ENCODE measurements at regions not wholly inside any gene's neighbourhood (a gene's known extent, or its start where the extent isn't known, plus 50 kb on each side); places are given as distances from the start of the nearest gene placed in this dataset.

DNA sequence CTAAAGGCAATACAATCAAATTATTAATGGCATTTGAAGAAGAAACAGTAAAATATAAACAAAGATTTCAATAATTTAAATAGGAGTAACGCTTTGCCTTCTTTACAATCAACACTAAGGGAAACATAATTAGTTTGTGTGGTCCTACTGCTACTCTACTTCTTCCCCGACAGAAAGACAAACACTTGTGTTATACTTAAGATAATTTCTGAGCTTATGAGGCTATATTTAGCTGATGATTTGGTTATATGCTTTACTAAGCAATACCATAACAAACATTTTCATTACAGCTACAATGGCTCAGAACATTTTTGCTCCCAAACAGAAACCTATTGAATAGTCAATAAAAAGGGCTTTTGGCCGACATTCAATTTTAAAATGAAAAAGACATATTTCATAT, 1217.2 kb upstream of the GJE1 start:
- H3K4me1 Mint-ChIP-seq (ENCODE audit: low read depth, unreplicated experiment) = no peaks in the 10 kb centered on the region
- Histone ChIP-seq H3K27me3 (replicated peaks; ENCODE audit: control insufficient read depth, insufficient read depth, low read length) (no peaks in the 10 kb centered on the region), H3K36me3 (ENCODE audit: control insufficient read depth, insufficient read depth, low read length) (no peaks in the 10 kb centered on the region), H3K9me3 (no peaks in the 10 kb centered on the region), H3K4me1 (no peaks in the 10 kb centered on the region), H3K4me3 (ENCODE audit: low read depth, low read length) (no peak overlapping the region)
- ChIA-PET POLR2A (no interaction called here), CTCF (no interaction called here)
- no peak overlapping the region for H3K4me3 Mint-ChIP-seq (ENCODE audit: unreplicated experiment)
- H3K27me3 Mint-ChIP-seq (ENCODE audit: insufficient read depth, unreplicated experiment) = no peaks in the 10 kb centered on the region
- no peaks in the 10 kb centered on the region for H3K36me3 Mint-ChIP-seq (ENCODE audit: insufficient read depth, unreplicated experiment)
- no peak overlapping the region for H3K27ac Mint-ChIP-seq (ENCODE audit: unreplicated experiment)
- BruUV-seq (replicated peaks) = no TSS peak
- DNase-seq = no peak
- TF ChIP-seq, protein P1, sequence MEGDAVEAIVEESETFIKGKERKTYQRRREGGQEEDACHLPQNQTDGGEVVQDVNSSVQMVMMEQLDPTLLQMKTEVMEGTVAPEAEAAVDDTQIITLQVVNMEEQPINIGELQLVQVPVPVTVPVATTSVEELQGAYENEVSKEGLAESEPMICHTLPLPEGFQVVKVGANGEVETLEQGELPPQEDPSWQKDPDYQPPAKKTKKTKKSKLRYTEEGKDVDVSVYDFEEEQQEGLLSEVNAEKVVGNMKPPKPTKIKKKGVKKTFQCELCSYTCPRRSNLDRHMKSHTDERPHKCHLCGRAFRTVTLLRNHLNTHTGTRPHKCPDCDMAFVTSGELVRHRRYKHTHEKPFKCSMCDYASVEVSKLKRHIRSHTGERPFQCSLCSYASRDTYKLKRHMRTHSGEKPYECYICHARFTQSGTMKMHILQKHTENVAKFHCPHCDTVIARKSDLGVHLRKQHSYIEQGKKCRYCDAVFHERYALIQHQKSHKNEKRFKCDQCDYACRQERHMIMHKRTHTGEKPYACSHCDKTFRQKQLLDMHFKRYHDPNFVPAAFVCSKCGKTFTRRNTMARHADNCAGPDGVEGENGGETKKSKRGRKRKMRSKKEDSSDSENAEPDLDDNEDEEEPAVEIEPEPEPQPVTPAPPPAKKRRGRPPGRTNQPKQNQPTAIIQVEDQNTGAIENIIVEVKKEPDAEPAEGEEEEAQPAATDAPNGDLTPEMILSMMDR (IDR thresholded peaks at IDR 0.05; ENCODE audit: insufficient read depth in 1 of 2, low read depth in 1 of 2, low read length in 1 of 2, severe bottlenecking in 1 of 2, unreplicated experiment in 1 of 2) = no peak
- intact Hi-C loops (cut with micrococcal nuclease; ENCODE audit: unreplicated experiment) = no loop called here
- H3K9me3 Mint-ChIP-seq (ENCODE audit: unreplicated experiment) = peaks cover 14% of the 10 kb centered on the region

DNA sequence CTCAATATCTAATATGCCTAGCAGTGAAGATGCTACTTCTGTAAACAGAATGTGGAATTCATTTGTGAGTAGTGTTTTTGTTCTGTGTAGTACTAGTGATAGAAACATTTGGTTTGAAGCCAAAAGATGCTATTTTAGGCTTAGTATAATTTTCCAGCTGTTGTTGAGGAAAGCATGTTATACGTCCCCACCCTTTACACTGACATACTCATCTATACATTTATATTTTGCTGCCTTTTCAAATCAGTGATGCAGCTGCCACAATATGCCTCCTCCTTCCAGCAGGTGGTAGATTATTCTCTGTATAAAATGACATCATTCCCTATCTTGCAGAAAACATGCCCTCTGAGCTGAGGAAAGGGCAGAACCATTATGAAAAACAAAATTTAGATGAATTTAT, 1217.6 kb upstream of the GJE1 start:
- no peaks in the 10 kb centered on the region for H3K4me1 ChIP-seq
- TF ChIP-seq, protein P1 (IDR thresholded peaks at IDR 0.05; ENCODE audit: insufficient read depth in 1 of 2, low read depth in 1 of 2, low read length in 1 of 2, severe bottlenecking in 1 of 2, unreplicated experiment in 1 of 2) = no peak
- BruUV-seq (replicated peaks) = no TSS peak
- H3K27me3 Mint-ChIP-seq (ENCODE audit: insufficient read depth, unreplicated experiment) = no peaks in the 10 kb centered on the region
- H3K4me3 ChIP-seq (ENCODE audit: low read depth, low read length) = no peak overlapping the region
- no peak for DNase-seq
- H3K27ac Mint-ChIP-seq (ENCODE audit: unreplicated experiment) = no peak overlapping the region
- H3K4me1 Mint-ChIP-seq (ENCODE audit: low read depth, unreplicated experiment) = no peaks in the 10 kb centered on the region
- no peaks in the 10 kb centered on the region for H3K27me3 ChIP-seq (replicated peaks; ENCODE audit: control insufficient read depth, insufficient read depth, low read length)
- peaks cover 14% of the 10 kb centered on the region for H3K9me3 Mint-ChIP-seq (ENCODE audit: unreplicated experiment)
- ChIA-PET CTCF (no interaction called here), POLR2A (no interaction called here)
- no peaks in the 10 kb centered on the region for H3K9me3 ChIP-seq
- H3K4me3 Mint-ChIP-seq (ENCODE audit: unreplicated experiment) = no peak overlapping the region
- no peaks in the 10 kb centered on the region for H3K36me3 ChIP-seq (ENCODE audit: control insufficient read depth, insufficient read depth, low read length)
- no peaks in the 10 kb centered on the region for H3K36me3 Mint-ChIP-seq (ENCODE audit: insufficient read depth, unreplicated experiment)
- intact Hi-C loops (cut with micrococcal nuclease; ENCODE audit: unreplicated experiment) = no loop called here

DNA sequence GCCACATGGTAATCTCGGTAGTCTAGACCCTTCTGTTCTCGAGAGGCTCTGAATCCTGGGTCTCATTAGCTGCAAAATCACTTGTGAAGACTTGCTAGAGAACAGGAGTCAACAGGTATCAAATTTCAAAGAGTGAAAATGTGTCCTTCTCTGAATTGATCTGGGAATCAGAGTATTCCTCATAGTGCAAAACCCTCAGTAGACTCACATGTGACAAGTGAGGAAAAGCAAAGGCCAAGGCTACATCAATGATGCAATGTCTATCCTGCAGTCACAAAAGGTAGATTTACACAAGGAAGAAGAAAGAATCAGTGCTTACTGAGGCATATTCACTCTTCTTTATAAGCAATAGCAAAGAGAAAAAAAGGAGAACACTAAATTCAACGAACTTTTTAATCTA, 1220.0 kb upstream of the GJE1 start:
- no TSS peak for BruUV-seq (replicated peaks)

More for the DNA sequence above, 1220.0 kb upstream of the GJE1 start:
- TF ChIP-seq, protein P1 (IDR thresholded peaks at IDR 0.05; ENCODE audit: insufficient read depth in 1 of 2, low read depth in 1 of 2, low read length in 1 of 2, severe bottlenecking in 1 of 2, unreplicated experiment in 1 of 2) = no peak
- DNase-seq = no peak
- Mint-ChIP-seq H3K27ac (ENCODE audit: unreplicated experiment) (no peak overlapping the region), H3K9me3 (ENCODE audit: unreplicated experiment) (peaks cover 14% of the 10 kb centered on the region), H3K36me3 (ENCODE audit: insufficient read depth, unreplicated experiment) (no peaks in the 10 kb centered on the region), H3K27me3 (ENCODE audit: insufficient read depth, unreplicated experiment) (no peaks in the 10 kb centered on the region), H3K4me1 (ENCODE audit: low read depth, unreplicated experiment) (no peaks in the 10 kb centered on the region), H3K4me3 (ENCODE audit: unreplicated experiment) (no peak overlapping the region)
- Histone ChIP-seq H3K4me3 (ENCODE audit: low read depth, low read length) (no peak overlapping the region), H3K27me3 (replicated peaks; ENCODE audit: control insufficient read depth, insufficient read depth, low read length) (no peaks in the 10 kb centered on the region), H3K9me3 (no peaks in the 10 kb centered on the region), H3K4me1 (no peaks in the 10 kb centered on the region), H3K36me3 (ENCODE audit: control insufficient read depth, insufficient read depth, low read length) (no peaks in the 10 kb centered on the region)
- POLR2A ChIA-PET = no interaction called here
- intact Hi-C loops (cut with micrococcal nuclease; ENCODE audit: unreplicated experiment) = no loop called here
- CTCF ChIA-PET = no interaction called here
